Embryonic facial prominence (tissue), 1 donor: ENCODE measurements at regions not wholly inside any gene's neighbourhood (a gene's known extent, or its start where the extent isn't known, plus 50 kb on each side); places are given as distances from the start of the nearest gene placed in this dataset.

ENCODE experiments used
- DNase-seq: peaks from one replicate; pipeline ENCODE4 v3.0.0-alpha.2; 2016; ENCODE audit errors: extremely low spot score

DNA sequence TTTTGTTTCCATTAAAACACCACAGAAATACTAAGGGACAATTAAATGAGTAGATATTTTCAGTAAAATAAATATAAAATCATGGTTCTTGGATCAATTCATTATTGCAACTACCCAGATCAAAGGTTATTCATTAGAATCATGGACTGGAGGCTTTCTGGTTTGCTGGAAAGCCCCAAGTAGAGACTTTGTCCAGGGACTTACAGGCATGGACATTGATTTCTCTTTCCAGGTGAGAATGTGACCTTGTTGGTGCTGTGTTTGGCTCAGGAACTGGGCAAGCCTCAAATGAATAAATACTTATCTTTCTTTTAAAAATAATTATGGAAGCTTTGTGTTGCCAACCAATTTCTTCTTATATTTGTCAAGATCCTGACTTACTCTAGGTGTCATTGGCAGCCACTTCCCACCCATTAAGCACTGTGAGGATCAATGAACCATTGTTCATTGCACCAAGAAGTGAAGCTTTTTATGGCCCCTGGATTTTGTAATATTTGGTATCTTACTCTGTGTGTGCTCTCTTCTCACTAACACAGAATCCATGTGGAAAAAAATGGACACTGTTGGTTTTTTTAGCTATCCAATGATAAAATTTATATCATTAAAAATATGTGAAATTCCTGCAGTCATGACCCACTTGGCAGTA is 205.8 kb upstream of the NRXN1 start:
- DNase-seq: no peak

DNA sequence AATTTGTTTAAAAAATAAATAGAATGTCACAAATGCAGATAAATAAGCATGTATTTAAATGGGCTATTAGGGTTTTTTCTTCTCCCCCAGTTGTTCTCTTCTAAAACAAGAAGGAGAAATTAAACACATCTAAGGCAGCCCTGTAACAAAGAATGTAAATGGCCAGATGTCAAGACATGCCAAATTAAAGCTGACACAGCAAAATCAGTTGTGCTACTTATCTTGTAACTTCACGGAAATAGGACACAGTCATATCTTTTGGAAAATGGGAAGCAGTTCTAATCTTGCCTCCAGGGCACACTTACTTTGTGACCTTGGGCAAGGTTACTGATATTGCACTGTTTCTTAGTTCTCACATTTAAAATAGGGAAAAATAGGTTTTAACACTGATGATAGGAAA is 200.1 kb upstream of the NRXN1 start:
- no peak for DNase-seq

DNA sequence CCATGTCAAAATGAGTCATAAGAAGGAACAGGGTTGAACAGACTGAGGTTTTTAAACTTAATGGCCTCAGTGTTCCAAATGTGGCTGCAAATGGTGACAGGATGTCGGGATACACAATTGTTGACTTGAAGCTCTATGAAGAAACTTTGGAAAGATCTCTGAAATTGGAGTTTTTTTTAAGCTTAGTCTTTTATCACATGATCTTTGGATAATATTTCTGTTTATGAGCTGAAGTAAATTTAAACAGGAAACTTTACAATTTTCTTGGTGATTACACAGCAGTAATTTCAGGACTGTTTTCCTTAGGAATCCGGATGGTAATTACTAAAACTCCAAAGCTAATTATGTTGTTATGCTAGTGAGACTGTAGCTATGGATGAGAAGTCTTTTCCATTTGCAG is 199.1 kb upstream of the NRXN1 start:
- DNase-seq: no peak

DNA sequence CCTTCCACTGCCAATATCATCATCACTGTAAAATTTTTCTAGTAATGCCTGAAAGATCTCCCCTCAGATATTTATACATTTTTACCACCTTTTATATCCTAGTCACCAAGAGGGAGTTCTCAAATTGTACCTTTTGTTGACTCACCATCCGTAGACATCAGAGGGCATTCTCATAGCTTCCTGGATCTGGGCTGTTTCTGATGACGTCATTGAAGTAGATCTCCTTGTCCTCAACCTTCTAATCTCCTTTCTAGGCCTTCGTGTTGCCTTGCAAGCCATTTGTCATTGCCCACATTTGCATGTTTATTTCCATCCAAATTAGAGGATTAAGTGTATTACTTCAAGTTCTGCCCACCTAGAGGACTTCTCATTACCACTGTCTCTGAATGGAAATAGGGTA is 193.4 kb upstream of the NRXN1 start:
- no peak for DNase-seq

DNA sequence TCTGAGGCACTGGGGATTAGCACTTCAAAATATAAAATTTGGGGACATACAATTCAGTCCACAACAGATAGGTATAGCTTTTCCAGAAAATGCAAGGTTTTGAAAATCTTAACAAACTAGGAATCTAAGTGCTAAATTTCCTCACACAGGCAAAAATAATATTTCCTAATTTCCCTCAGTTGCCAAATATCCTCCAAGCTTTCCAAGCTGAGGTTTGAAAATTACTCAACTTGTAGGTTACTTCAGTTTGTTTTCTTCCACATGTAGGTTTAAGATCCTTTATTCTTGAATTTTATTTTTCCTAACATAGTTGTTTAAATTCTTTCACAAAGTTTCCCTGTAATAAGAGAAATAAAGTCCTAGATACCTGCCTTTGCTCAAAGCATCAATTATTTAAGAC is 192.9 kb upstream of the NRXN1 start:
- no peak for DNase-seq

DNA sequence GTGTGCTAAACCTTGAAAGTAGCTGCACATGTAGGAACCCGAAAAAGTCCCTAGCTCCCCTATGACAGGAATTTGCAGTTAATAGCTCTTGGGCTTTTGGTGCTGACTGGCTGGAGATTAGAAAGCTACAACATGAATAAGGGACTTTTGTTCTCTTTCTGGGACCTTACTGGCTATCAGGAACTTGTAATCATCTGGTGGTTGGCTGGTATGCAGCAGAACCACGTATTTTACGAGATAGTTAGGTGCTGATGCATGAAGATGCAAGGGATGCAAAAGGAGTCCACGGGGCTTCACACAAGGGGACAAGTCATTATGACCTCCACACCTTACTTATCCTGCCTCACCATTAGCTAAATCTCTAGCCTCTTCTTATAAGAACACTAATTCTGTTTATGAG is 190.2 kb upstream of the NRXN1 start:
- DNase-seq: no peak

DNA sequence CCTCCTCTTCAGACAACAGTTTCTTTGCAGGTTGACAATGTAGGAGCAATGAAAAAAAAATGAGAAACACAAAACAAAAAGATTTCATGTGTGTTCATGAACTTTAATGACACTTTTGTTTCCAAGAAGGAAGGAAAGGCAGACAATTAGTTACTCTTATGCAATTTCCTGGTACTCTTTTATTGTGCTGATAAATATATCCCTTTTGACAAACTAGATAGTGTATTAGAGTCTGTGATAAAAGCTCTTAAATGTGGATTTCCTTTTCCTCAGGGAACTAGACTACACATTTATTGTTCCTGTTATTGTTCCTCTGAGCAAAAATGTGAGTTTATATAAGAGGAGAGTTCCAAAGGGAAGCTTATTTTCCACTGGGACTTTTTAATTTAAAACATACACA is 188.7 kb upstream of the NRXN1 start:
- DNase-seq: no peak

DNA sequence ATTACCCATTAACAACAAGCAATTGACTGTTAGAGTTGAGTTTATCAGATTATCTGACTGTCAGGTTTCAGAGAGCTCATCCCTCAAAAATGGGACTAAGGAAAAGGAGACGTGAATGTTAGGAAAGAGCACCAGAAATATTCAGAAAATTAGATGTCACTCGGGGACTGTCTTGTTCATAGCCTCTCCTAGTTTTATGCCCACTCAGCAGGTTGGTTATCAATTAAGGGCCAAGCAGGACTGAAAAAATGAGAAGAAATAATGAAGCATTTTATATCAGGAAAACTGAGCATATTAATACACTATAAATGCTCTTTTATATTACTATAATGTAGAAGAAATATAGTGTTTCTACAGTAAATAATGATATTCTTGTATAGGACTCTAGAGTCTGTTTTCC is 188.1 kb upstream of the NRXN1 start:
- DNase-seq: no peak

DNA sequence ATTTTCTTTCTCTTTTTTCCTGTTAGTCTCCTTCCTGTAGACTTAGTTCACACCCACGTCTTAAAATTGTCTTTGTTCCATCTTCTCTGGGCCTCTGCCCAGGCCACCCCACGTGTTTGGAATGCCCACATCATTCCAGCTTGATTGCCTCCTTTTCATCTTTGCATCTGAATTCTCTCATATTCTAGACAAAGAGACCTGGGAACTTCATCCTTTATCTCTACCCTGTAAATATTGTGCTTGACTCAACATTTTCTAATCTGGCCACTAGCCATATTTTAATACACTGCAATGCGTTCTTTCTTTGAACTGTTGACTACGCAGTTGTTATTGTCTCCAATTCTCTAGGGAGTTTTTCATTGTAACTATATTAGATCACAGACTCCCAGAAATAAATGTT is 187.5 kb upstream of the NRXN1 start:
- DNase-seq: no peak

DNA sequence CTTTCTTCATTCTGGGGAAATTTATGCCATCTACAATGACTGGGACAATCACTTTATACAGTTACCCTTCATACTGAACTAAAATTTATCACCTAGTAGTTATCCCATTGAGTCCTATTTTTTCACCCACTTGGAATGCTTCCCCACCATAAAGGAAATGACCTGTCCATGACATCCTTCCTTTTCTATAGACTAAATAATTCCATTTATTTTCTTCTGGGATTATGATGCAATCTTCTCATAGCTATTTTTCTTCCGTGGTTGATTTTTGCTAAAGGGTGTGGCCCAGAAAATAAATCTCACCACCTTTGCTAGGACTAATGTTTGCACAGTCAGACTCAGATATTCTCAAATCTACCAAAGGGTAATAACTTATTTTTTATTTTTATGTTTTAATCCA is 186.1 kb upstream of the NRXN1 start:
- DNase-seq: no peak

DNA sequence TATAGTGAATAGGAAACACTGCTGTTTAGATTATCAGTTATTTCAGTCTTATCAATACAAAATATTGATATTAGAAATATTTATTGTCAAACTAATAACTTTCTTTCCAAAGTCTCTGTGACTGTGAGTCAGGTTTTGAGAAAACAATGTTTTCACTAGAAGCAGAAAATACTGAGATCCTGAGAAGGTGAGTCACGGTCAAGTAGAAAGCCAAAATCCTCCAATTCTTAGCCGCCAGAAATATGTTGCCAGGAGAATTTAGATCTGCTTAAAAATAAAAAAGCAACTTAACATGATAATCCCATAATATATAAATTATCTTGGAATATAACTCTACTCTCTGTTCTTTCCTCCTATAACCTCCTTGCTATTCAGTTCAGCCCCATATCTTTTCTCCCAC is 181.9 kb upstream of the NRXN1 start:
- no peak for DNase-seq

DNA sequence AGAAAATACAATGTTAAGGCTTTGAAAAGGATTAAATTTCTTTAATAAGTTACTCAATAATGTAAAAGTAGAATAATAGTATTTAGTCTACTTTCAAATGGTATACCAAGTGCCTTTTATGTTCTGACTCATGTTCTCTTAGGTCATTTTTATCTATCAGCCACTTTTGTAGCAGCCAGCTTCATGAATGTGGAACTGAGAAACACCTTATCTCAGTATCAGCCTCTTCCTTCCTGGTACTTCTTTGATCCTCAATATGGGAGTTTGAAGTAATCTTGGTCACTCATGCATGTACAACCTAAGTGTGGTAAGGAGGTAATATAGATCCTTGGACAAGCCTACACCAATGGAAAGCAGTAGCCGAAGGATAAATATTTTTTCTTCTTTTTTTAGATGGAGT is 180.4 kb upstream of the NRXN1 start:
- DNase-seq: no peak

DNA sequence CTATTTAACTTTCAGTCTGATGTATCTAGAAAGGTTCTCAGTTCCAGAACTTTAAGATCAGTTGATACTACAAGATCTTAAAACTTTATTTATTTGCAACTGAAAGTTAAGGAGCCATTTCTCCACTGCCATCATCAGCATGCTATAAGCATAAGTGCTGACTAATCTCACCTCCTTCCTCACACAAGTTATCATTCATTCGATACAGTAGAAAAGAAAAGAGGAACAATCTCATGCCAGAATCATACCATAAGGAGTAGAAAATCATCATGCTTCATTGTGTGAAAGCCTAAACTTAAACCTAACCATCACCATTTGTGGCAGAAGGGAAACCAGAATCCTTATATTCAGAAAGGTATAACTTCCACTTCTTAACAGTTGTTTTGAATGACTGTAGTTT is 176.6 kb upstream of the NRXN1 start:
- DNase-seq: no peak

DNA sequence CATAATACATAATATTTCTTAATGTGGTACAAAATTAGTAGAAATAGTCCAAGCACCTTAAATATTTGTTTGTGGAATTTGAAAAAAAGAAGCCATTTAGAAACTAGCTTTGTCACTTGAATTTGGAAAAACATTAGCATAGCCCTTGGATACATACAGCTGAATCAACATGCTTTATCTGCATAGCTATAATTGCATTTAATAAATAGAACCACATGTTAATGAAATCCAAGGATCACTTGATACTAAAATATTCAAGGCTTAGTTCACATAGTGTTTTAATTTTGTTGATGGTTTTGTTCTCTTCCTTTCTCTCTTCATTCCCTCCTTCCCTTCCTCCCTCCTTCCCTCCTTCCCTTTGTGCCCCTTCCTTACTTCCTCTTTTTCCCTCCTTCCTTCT is 169.4 kb upstream of the NRXN1 start:
- no peak for DNase-seq

DNA sequence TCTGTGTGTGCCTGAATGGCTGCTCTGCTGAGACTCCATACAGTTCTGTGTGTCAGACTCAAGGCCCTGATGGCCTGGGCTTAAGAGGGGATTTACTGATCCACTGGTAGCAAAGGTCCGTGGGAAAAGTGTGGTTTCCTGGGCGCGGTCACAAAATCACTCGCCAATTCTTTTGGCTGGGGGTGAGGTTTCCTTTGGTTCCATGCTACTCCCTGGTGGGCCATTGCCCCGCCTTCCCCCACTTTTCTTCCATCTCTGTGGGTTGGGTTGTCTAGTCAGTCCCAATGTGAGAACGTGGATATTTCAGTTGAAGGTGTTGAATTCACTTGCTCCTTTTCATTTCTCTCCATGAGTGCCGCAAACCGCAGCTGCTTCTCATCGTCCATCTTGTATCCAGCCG is 162.7 kb upstream of the NRXN1 start:
- DNase-seq: no peak

DNA sequence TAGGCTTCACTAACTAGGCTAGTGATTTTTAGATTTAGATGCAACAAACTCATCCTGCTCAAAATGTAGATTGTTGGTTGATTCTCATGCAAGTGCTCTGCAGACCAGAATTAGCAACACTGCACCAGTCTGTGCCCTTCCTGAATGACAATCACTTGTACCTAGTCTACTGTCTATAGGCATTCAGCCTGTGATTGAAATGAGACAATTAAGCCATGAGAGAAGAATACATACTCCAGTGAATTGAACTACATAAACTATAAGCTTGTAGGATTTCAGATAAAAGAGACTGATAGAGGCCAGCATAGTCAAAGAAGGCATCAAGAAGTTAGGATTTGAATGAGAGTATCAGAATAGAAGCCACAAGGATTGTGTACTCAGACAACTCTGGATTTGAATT is 138.3 kb upstream of the NRXN1 start:
- DNase-seq: no peak

DNA sequence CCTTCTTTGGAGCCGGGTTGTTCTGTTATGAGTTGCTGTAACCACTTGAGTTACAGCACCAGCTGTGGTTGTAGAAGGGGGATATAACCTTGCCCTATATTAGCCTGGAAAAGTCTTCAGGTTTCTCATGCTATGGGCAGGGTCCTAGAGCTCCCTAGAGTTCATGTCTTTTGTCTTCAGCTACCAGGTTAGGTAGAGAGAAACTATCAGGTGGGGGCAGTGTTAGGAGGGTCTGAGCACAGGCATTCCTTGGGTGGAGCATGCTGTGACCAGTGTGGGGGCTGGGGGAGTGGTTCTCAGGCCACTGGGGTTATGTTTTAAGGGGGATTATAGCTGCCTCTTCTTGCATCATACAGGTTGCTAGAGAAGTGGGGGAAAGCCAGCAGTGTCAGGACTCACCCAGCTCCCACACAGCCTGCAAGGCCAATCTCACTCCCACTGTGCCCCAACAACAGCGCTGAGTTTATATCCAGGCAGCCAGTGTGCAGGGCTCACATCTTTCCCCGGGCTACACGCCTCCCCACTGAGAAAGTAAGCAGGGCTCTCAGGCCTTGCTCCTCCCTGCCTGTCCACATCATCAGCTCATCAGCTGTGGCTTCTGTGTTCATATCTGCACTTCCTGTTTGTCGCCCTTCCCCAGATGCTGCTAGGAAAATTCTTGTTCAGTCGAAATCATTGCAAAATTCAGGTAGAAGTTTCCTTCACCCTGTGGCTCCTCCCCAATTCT is 133.8 kb upstream of the NRXN1 start:
- DNase-seq: no peak

DNA sequence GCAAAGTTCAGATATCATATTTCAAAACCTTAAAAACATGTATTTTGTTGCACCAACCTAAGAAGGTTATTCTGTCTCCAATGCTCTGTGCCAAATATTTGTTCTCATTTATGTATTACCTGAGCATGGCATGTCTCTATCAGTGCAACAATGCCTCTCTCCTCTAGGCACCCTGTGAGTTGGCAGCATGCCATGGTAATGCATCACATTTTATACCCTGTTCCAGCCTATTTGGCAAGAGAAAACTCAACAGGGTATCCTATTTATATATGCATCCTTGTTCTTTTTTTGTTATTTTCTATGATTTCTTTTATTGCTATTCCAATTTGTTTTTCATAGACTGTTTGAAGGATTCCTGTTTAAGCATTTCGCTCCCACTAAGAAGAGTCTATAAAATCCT is 126.3 kb upstream of the NRXN1 start:
- DNase-seq: no peak

DNA sequence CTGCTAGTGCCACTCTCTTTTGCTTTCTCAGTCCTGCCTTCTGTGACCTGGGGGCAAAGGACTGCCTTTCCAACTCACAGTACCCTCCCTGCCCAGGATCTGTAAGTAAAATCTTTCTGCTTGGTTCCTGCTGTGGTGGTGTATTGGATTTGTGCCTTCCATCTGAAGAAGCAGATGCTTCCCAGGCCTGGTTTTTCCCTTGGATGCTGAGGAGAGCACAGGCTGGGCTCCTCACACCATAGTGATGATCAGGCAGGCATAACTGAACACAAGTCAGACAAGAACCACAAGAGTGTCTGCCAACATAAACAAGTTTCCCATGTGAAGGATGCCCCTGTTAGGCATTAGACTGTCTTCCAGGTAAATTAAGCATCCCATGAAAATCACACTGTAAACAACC is 121.3 kb upstream of the NRXN1 start:
- no peak for DNase-seq

DNA sequence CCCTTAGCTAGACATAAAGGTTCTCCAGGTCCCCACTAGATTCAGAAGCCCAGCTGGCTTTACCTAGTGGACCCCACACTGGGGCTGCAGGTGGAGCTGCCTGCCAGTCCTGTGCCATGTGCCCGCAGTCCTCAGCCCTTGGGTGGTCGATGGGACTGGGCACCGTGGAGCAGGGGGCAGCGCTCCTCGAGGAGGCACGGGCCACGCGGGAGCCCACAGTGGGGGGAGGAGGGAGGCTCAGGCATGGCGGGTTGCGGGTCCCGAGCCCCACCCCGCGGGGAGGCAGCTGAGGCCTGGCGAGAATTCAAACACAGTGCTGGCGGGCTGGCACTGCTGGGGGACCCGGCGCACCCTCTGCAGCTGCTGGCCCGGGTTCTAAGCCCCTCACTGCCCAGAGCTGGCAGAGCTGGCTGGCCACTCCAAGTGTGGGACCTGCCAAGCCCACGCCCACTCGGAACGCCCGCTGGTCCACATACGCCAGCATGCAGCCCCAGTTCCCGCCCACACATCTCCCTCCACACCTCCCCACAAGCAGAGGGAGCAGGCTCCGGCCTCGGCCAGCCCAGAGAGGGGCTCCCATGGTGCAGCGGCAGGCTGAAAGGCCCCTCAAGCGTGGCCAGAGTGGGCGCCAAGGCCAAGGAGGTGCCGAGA is 119.7 kb upstream of the NRXN1 start:
- DNase-seq: no peak

DNA sequence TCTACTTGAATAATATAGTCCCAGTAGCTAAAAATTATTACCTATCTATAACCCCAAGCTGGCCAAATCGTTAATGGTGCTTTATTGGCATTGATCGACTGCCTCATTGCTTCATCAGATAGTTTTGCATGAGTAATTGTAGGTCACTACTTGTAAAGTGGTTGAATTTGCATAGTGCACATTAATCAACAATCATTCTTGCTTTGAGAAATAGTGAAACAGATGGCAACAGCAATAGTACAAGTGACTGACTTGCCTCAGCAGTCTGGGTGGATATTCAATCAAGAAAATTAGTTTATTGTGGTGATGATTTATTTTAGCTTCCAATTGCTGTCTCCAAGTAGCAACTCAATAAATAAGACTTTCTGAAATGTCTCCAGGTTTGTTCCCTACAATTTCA is 117.8 kb upstream of the NRXN1 start:
- DNase-seq: no peak

DNA sequence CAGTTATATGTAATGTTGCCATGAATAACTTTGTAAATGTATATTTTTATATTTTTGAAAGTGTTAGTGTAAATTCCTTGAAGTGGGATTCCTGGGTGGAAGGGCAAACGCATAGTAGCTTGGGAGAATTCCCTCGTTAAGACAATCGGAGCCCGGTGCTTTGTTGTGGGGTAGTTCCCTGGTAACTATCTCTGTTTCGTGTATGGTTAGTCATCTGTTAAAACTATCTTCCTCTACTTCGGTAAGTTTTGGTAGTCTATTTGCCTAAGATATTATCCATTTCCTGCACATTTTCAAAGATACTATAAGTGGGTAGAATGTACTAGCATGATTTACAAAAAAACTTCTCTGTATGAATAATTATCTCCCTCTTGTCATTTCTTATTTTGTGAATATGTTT is 113.8 kb upstream of the NRXN1 start:
- DNase-seq: no peak

DNA sequence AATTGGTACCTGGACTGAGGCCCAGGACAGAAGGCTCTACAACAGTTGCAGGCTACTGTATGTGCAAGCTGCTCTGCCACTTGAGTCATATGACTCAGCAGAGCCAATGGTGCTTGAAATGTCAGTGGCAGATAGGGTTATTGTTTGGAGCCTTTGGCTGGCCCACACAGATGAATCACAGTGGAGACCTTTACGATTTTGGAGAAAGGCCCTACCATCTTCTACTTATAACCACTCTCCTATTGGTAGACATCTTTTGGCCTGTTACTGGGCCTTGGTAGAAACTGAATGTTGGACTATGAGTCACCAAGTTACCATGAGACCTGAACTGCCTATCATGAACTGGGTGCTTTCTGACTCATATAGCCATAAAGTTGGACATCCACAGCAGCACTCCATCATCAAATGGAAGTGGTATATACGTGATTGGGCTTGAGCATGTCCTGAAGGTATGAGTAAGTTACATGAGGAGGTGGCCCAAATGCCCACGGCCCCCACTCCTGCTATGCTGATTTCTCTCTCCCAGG is 88.9 kb upstream of the NRXN1 start:
- DNase-seq: no peak
